ENCODE measurements at regions not wholly inside any gene's neighbourhood (a gene's known extent, or its start where the extent isn't known, plus 50 kb on each side); places are given as distances from the start of the nearest gene placed in this dataset.

DNA sequence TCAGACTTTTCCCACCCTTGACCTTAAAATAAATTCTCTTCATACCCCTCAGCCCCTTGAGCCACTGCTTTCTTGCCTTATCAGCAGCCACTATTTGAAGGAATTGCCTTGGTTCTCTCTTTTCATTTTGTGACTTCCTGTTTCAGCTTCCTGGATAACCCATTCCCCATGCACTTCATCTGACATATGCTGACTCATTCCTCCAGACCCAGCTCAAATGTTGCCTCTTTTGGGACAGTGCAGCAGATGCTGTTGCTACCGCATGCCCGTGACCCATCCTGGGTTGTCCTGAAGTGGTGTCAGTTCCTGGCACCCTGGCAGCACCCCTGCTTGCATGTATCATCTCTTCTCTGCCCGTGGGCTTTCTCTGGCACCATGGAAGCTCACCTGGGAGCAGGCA is 496.1 kb downstream of the PTPRU start:
- no peak for TF ChIP-seq CTCF (IDR thresholded peaks at IDR 0.05)
- no peak for TF ChIP-seq POLR2AphosphoS5 (IDR thresholded peaks at IDR 0.05)
- no peak for TF ChIP-seq POLR2A (IDR thresholded peaks at IDR 0.05; ENCODE audit: low read depth)
- no peak for TF ChIP-seq EP300 (IDR thresholded peaks at IDR 0.05)

Measured in esophagus muscularis mucosa (tissue), 4 donors.